Activated T-cell treated with anti-CD3 and anti-CD28 coated beads, Interleukin-2, amount 50 U/mL, for 24 hours (primary cell): ENCODE measurements at regions not wholly inside any gene's neighbourhood (a gene's known extent, or its start where the extent isn't known, plus 50 kb on each side); places are given as distances from the start of the nearest gene placed in this dataset.

Experiments used
- DNase-seq: peaks from one replicate; pipeline ENCODE4 v3.0.0-alpha.2; 2020
- H3K27ac Mint-ChIP-seq: 2 replicates; pipeline ENCODE4 v1.8.0; 2020; ENCODE audit warnings: mild to moderate bottlenecking, mixed read lengths
- H3K27me3 Mint-ChIP-seq: 2 replicates; pipeline ENCODE4 v1.8.0; 2020; ENCODE audit warnings: mixed read lengths
- H3K36me3 Mint-ChIP-seq: 2 replicates; pipeline ENCODE4 v1.8.0; 2020; ENCODE audit warnings: low read depth, mixed read lengths
- H3K4me1 Mint-ChIP-seq: 2 replicates; pipeline ENCODE4 v1.8.0; 2020; ENCODE audit warnings: low read depth, mixed read lengths
- H3K4me3 Mint-ChIP-seq: 2 replicates; pipeline ENCODE4 v1.8.0; 2020; ENCODE audit warnings: mild to moderate bottlenecking, moderate library complexity, mixed read lengths
- H3K9me3 Mint-ChIP-seq: 2 replicates; pipeline ENCODE4 v1.8.0; 2020; ENCODE audit warnings: mixed read lengths

DNA sequence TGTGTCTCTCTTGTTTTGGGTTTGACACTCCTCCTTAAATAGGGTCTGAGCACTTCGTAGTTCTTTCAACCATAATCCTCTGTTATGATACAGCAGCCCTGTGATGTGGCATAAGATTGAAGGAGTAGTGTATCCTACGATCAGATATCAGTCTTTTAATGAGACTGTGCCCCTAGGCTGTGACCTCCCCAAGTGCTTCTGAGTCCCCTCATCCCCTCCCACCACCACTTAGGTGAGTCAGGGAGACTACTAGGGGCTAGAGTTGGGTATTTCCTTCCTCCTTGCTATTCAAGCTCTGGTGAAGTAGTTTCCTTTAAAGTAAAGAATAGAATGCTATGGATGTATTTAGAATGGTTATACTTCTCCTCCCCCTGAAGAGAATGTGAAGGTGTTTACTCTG, 637.2 kb upstream of the GRAMD2B start:
- H3K36me3 Mint-ChIP-seq, result no peaks in the 10 kb centered on the region
- no peaks in the 10 kb centered on the region for H3K27me3 Mint-ChIP-seq
- H3K4me3 Mint-ChIP-seq, result no peak overlapping the region
- no peak for DNase-seq
- H3K4me1 Mint-ChIP-seq, result no peaks in the 10 kb centered on the region
- H3K9me3 Mint-ChIP-seq, result peaks cover 11% of the 10 kb centered on the region
- H3K27ac Mint-ChIP-seq, result no peak overlapping the region

DNA sequence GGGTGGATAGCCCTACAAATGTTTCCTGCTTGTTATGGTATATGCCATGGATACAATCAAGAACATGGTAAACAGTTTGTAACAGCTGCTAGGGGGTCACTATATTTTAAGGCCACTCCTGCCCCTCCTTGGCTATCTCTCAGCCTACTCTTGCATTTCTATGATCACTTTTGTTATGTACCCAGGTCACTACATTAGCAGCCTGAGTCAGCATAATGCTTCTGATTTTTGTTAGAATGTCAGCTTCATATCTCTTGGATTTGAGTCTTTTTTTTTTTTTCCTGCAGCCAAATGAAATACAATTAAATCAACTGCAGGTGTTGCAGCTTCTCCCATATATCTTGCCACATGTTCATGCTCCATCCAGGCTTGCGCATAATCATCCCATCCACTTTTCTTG, 629.7 kb upstream of the GRAMD2B start:
- no peaks in the 10 kb centered on the region for H3K27me3 Mint-ChIP-seq
- no peaks in the 10 kb centered on the region for H3K4me1 Mint-ChIP-seq
- DNase-seq, result no peak
- peaks cover 17% of the 10 kb centered on the region for H3K9me3 Mint-ChIP-seq
- no peak overlapping the region for H3K27ac Mint-ChIP-seq
- H3K4me3 Mint-ChIP-seq, result no peak overlapping the region
- H3K36me3 Mint-ChIP-seq, result no peaks in the 10 kb centered on the region

GRCh38 chr5:125794922-125795321, 628.3 kb upstream of the GRAMD2B start:
- H3K4me3 Mint-ChIP-seq, result no peak overlapping the region
- no peaks in the 10 kb centered on the region for H3K27me3 Mint-ChIP-seq
- no peak for DNase-seq
- H3K27ac Mint-ChIP-seq, result no peak overlapping the region
- H3K4me1 Mint-ChIP-seq, result no peaks in the 10 kb centered on the region
- H3K9me3 Mint-ChIP-seq, result peaks cover 20% of the 10 kb centered on the region
- H3K36me3 Mint-ChIP-seq, result no peaks in the 10 kb centered on the region

- H3K36me3 Mint-ChIP-seq, result no peaks in the 10 kb centered on the region
- peaks cover 23% of the 10 kb centered on the region for H3K9me3 Mint-ChIP-seq
- no peak for DNase-seq
- H3K27ac Mint-ChIP-seq, result no peak overlapping the region
- H3K27me3 Mint-ChIP-seq, result no peaks in the 10 kb centered on the region
- H3K4me3 Mint-ChIP-seq, result no peak overlapping the region
- no peaks in the 10 kb centered on the region for H3K4me1 Mint-ChIP-seq
These were observed 624.9 kb upstream of the GRAMD2B start for GRCh38 chr5:125798307-125798706.

DNA sequence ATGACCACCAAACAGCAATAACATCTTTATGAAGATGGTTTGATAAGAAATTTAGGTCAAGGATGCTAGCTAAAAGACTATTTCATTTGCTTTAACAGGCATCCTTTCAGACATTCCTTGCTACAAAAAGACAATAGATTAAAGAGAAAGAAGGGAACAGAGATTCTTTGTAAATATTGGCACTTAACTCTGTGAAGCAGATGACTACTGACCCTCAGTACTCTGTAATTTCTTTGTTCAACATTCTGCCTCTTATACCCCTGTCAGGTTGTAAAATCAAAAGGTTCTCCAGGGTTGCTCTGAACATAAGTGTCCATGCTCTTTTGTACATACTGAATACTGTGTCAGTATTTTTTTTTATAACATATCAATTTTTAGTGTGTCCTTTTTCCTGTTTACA, 610.6 kb upstream of the GRAMD2B start:
- Mint-ChIP-seq H3K4me3 (no peak overlapping the region), H3K27ac (no peak overlapping the region), H3K36me3 (no peaks in the 10 kb centered on the region), H3K4me1 (no peaks in the 10 kb centered on the region), H3K9me3 (peaks cover 8% of the 10 kb centered on the region), H3K27me3 (no peaks in the 10 kb centered on the region)
- DNase-seq, result no peak

GRCh38 chr5:125813221-125813974, 609.8 kb upstream of the GRAMD2B start:
- no peak overlapping the region for H3K4me3 Mint-ChIP-seq
- H3K36me3 Mint-ChIP-seq, result no peaks in the 10 kb centered on the region
- DNase-seq, result no peak
- H3K4me1 Mint-ChIP-seq, result no peaks in the 10 kb centered on the region
- peaks cover 8% of the 10 kb centered on the region for H3K9me3 Mint-ChIP-seq
- H3K27ac Mint-ChIP-seq, result no peak overlapping the region
- no peaks in the 10 kb centered on the region for H3K27me3 Mint-ChIP-seq

GRCh38 chr5:125814119-125814518, 609.1 kb upstream of the GRAMD2B start:
- DNase-seq, result no peak
- H3K36me3 Mint-ChIP-seq, result no peaks in the 10 kb centered on the region
- H3K27me3 Mint-ChIP-seq, result no peaks in the 10 kb centered on the region
- H3K27ac Mint-ChIP-seq, result no peak overlapping the region
- H3K9me3 Mint-ChIP-seq, result peaks cover 3% of the 10 kb centered on the region
- no peak overlapping the region for H3K4me3 Mint-ChIP-seq
- H3K4me1 Mint-ChIP-seq, result no peaks in the 10 kb centered on the region

DNA sequence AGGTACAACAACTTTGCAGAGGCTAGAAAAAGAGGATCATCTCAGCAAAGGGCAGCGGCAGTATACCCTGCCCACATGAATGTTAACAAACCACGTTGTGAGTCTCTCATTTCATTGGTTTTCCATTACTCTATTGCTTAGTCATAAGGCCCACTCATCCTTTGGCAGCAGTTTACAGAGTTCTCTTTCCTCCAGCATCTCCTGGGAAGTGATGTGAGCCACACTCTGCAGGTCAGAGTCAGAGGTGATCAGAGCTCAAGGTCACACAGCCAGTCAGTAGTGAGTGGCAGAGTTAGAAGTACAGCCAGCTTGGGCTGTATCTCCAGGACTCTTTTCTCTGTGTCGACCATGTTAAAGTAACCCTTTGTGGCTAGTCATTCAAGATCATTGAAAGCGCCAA, 599.6 kb upstream of the GRAMD2B start:
- Mint-ChIP-seq H3K27ac (no peak overlapping the region), H3K4me3 (no peak overlapping the region), H3K27me3 (no peaks in the 10 kb centered on the region), H3K4me1 (no peaks in the 10 kb centered on the region), H3K36me3 (no peaks in the 10 kb centered on the region), H3K9me3 (peaks cover 10% of the 10 kb centered on the region)
- no peak for DNase-seq

DNA sequence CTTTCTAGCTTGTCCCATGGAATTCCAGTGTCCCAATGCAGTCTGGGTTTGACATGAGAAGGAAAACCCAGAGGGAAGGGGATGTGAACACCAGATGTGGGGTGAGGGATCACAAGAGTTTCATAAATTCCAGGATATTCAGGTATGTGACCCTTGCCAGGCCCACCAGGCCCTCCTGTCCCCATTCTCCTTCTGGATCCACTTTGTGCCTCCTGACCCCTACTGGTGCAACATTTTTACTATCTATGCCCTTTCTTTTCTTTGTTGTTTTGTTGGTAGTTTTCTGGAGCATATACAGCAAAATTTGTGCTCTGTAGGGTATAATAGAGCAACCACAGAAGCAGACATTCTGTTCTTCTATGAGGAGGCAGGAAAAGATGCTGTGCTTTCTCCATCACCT, 597.0 kb upstream of the GRAMD2B start:
- no peaks in the 10 kb centered on the region for H3K4me1 Mint-ChIP-seq
- no peak overlapping the region for H3K4me3 Mint-ChIP-seq
- H3K27ac Mint-ChIP-seq, result no peak overlapping the region
- no peaks in the 10 kb centered on the region for H3K27me3 Mint-ChIP-seq
- no peaks in the 10 kb centered on the region for H3K36me3 Mint-ChIP-seq
- DNase-seq, result no peak
- H3K9me3 Mint-ChIP-seq, result peaks cover 12% of the 10 kb centered on the region

- Mint-ChIP-seq H3K36me3 (no peaks in the 10 kb centered on the region), H3K9me3 (peaks cover 13% of the 10 kb centered on the region), H3K27ac (no peak overlapping the region), H3K4me3 (no peak overlapping the region), H3K4me1 (no peaks in the 10 kb centered on the region), H3K27me3 (no peaks in the 10 kb centered on the region)
- no peak for DNase-seq
These were observed 593.9 kb upstream of the GRAMD2B start for GRCh38 chr5:125829349-125829748.

- Mint-ChIP-seq H3K9me3 (peaks cover 15% of the 10 kb centered on the region), H3K27ac (no peak overlapping the region), H3K4me3 (no peak overlapping the region), H3K4me1 (no peaks in the 10 kb centered on the region), H3K27me3 (no peaks in the 10 kb centered on the region), H3K36me3 (no peaks in the 10 kb centered on the region)
- no peak for DNase-seq
These were observed 589.8 kb upstream of the GRAMD2B start for GRCh38 chr5:125833398-125833797.

GRCh38 chr5:125834438-125835115, 588.6 kb upstream of the GRAMD2B start:
- no peak for DNase-seq
- Mint-ChIP-seq H3K4me3 (no peak overlapping the region), H3K9me3 (peaks cover 15% of the 10 kb centered on the region), H3K4me1 (no peaks in the 10 kb centered on the region), H3K36me3 (no peaks in the 10 kb centered on the region), H3K27ac (no peak overlapping the region), H3K27me3 (no peaks in the 10 kb centered on the region)

DNA sequence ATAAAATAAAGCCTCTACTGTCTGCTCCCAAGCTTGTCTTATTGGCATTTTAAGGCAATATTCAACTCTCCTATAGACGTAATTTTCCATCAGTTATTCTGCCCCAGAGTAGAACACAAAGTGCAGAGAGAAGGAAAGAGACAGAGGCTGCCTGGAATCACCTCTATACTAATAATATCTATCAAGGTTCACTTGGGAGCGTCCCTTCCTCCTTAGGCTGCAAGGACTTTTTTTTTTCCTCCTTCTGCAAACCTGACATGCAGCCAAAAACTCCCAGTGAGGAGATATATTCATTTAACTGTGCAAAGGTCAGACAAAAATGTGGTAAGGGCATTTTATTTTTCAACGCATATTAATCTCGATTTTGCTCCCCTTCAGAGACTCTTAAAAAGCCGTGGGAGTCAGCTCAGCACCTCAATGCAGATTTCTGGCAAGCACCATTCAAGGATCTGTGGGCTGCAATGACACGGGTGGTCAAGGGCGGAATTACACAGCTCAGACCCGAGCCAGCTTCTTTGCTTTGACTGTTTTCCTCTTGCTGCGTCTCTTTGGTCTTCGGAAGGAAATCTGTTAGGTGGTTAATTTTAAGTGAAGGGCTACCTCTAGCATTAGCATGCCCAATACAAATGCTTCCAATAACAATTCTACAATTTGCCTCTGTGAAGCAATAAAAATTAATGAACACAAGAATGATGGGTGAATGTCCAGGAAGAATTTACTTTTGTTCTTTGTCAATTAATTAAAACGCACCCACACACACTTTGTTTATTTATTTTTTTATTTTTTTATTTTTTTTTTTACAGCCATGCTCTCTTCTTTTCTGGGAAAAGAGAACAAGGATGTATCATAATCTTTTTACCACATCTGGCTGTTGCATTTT, 587.7 kb upstream of the GRAMD2B start:
- Mint-ChIP-seq H3K9me3 (peaks cover 15% of the 10 kb centered on the region), H3K4me3 (no peak overlapping the region), H3K27ac (no peak overlapping the region), H3K4me1 (no peaks in the 10 kb centered on the region), H3K27me3 (no peaks in the 10 kb centered on the region), H3K36me3 (no peaks in the 10 kb centered on the region)
- DNase-seq, result no peak

- H3K4me3 Mint-ChIP-seq, result no peak overlapping the region
- H3K9me3 Mint-ChIP-seq, result peaks cover 13% of the 10 kb centered on the region
- H3K27ac Mint-ChIP-seq, result no peak overlapping the region
- H3K27me3 Mint-ChIP-seq, result no peaks in the 10 kb centered on the region
- no peak for DNase-seq
- H3K36me3 Mint-ChIP-seq, result no peaks in the 10 kb centered on the region
- no peaks in the 10 kb centered on the region for H3K4me1 Mint-ChIP-seq
These were observed 587.0 kb upstream of the GRAMD2B start for GRCh38 chr5:125836256-125836655.

DNA sequence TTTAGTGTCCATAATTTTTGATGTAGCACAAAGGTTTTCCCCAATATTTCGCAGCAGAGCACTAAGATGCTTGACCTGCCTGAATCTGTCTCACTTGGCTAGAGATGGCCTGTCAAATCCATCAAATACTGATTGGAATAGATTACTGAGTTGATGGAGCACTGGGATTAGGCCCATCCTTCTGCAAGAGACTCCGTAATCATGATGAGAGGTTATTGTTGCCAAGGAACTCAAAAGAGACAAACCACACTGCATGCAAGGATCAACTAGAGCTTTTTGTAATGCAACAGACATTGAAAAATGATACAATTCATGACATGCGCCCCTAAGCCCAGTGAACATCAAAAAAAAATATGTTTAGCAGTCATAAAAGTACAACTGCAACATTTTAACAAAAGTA, 585.3 kb upstream of the GRAMD2B start:
- Mint-ChIP-seq H3K9me3 (peaks cover 12% of the 10 kb centered on the region), H3K27me3 (no peaks in the 10 kb centered on the region), H3K36me3 (no peaks in the 10 kb centered on the region), H3K4me1 (no peaks in the 10 kb centered on the region), H3K27ac (no peak overlapping the region), H3K4me3 (no peak overlapping the region)
- DNase-seq, result no peak
